Spinal cord (tissue), 9 donors: ENCODE measurements at regions not wholly inside any gene's neighbourhood (a gene's known extent, or its start where the extent isn't known, plus 50 kb on each side); places are given as distances from the start of the nearest gene placed in this dataset.
"Not testable (repeated sequence)": the region's sequence is repeated elsewhere in the genome, so short reads cannot be mapped to it uniquely, and the experiment has no call there.

ENCODE experiments used
- DNase-seq, 6 donors: peaks; one replicate each; pipeline versions ENCODE4 v3.0.0 to v3.0.0-alpha.2; 2013 to 2015; ENCODE audit warnings: low spot score in 6 of 6, low read depth in 4 of 6
- H3K27ac ChIP-seq: one replicate; pipeline ENCODE4 v1.5.1; 2013; ENCODE audit warnings: low read depth, low read length, control low read depth
- H3K27me3 ChIP-seq: one replicate; pipeline ENCODE4 v1.6.1; 2013; ENCODE audit warnings: low read length; ENCODE audit not compliant: control insufficient read depth, insufficient read depth
- H3K36me3 ChIP-seq: one replicate; pipeline ENCODE4 v1.6.1; 2013; ENCODE audit warnings: low read length; ENCODE audit not compliant: control insufficient read depth, insufficient read depth
- H3K4me1 ChIP-seq: one replicate; pipeline ENCODE4 v1.6.1; 2013; ENCODE audit warnings: low read length; ENCODE audit not compliant: control insufficient read depth, insufficient read depth
- H3K4me3 ChIP-seq: one replicate; pipeline ENCODE4 v1.5.1; 2013; ENCODE audit warnings: low read depth, low read length, control low read depth
- H3K9me3 ChIP-seq: one replicate; pipeline ENCODE4 v1.6.1; 2013; ENCODE audit warnings: low read length; ENCODE audit not compliant: control insufficient read depth, insufficient read depth
- WGBS: methylation state at CpG from one replicate; pipeline ENCODE4 v1.1.5; 2013; ENCODE audit warnings: missing lambda C conversion rate; ENCODE audit not compliant: insufficient coverage; 5-methylcytosine and 5-hydroxymethylcytosine counted together
- donor health status: healthy.

GRCh38 chr5:6548756-6549285 lies 84.0 kb downstream of the NSUN2 start:
- H3K9me3 ChIP-seq, result no peaks in the 10 kb centered on the region
- no peak overlapping the region for H3K4me3 ChIP-seq
- no peaks in the 10 kb centered on the region for H3K36me3 ChIP-seq
- peaks cover 2% of the 10 kb centered on the region for H3K27me3 ChIP-seq
- no peak overlapping the region for H3K27ac ChIP-seq
- 55% methylated on average over 5 of the region's 9 CpGs for WGBS
- peak in 1 of 6 donors; percentile 50 for DNase-seq
- peaks cover 4% of the 10 kb centered on the region for H3K4me1 ChIP-seq

DNA sequence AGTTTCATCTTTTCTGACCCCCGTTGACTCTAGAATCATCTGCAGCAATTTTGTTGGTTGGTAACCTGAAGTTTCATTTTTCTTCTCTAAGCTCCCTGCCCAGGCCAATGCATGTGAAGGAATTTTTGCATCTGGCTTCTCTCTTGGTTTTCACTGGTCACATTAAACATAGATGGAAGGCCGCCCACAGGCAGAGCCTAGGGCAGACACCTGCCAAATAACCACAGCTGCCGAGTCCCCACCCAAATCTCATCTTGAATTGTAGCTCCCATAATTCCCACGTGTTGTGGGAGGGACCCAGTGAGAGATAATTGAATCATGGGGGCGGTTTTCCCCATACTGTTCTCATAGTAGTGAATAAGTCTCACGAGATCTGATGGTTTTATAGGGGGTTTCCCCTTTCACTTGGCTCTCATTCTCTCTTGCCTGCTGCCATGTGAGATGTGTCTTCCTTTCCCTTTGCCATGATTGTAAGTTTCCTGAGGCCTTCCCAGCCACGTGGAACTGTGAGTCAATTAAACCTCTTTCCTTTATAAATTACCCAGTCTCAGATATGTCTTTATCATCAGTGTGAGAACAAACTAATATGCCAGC lies 84.8 kb downstream of the NSUN2 start:
- H3K27me3 ChIP-seq, H3K4me3 ChIP-seq, H3K27ac ChIP-seq, H3K4me1 ChIP-seq, H3K9me3 ChIP-seq, DNase-seq, H3K36me3 ChIP-seq: not testable (repeated sequence)
- WGBS, result 78% methylated on average over 1 of the region's 7 CpGs

- Histone ChIP-seq H3K4me1 (peaks cover 4% of the 10 kb centered on the region), H3K27ac (no peak overlapping the region), H3K36me3 (no peaks in the 10 kb centered on the region), H3K27me3 (peaks cover 2% of the 10 kb centered on the region), H3K9me3 (no peaks in the 10 kb centered on the region), H3K4me3 (no peak overlapping the region)
- DNase-seq, result no peak
- WGBS, result 98% methylated on average over 4 of the region's 5 CpGs
These were observed 85.3 kb downstream of the NSUN2 start for GRCh38 chr5:6547498-6547897.

GRCh38 chr5:6545770-6546690 lies 86.8 kb downstream of the NSUN2 start:
- H3K27me3 ChIP-seq, result peaks cover 2% of the 10 kb centered on the region
- H3K9me3 ChIP-seq, result no peaks in the 10 kb centered on the region
- WGBS, result 77% methylated on average over 18 of the region's 24 CpGs
- no peak overlapping the region for H3K27ac ChIP-seq
- H3K4me3 ChIP-seq, result no peak overlapping the region
- H3K36me3 ChIP-seq, result no peaks in the 10 kb centered on the region
- peaks cover 4% of the 10 kb centered on the region for H3K4me1 ChIP-seq
- no peak for DNase-seq

DNA sequence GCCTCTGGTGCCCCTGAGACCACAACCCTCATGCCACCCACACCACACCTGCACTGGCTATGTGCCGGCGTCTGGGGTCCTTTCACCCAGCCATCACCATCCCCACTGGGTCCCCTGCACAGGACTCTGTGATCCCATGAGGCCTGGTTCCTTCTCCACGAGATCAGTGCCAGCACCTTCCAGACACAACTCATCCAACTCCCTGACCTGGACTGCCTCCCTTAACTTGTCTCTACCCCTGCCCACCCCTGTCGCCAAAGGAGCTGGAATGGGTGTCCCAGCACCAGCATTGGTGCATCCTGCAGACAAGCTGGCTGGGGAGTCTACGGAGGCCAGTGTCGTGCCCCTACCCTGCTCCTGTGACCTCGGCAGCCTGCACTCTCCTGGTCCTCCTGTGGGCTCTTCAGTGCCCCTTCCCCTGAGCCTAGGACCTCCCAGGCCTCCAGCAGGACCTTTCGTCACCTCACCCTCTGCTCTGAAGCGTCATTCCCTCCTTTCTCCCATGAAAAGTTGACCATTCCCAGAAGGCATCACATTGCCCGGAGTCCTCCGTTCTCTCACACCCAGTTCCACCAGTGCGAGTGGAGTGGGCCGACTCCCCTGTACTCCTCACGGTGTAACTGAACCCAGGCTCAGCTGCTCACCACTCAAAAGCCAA lies 87.7 kb downstream of the NSUN2 start:
- 83% methylated on average over 12 of the region's 14 CpGs for WGBS
- no peak overlapping the region for H3K27ac ChIP-seq

DNA sequence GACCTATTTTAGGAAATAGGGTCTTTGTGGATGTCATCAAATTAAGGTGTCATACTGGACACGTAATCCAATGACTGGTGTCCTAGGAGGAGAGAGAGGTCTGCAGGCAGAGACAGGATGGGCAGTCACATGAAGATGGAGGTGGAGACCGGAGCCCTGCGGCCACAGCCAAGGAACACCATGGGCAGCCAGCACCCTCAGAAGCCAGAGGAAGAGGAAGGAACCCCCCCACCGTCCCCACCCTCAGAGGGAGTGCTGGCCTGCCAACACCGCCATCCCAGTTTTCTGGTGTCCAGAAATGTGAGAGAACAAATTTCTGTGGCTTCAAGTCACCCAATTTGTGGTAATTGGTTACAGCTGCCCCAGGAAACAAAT lies 88.3 kb downstream of the NSUN2 start:
- H3K36me3 ChIP-seq, result no peaks in the 10 kb centered on the region
- H3K4me3 ChIP-seq, result no peak overlapping the region
- H3K27me3 ChIP-seq, result peaks cover 2% of the 10 kb centered on the region
- no peaks in the 10 kb centered on the region for H3K9me3 ChIP-seq
- WGBS, result 100% methylated on average over 1 of the region's 5 CpGs
- H3K4me1 ChIP-seq, result peaks cover 4% of the 10 kb centered on the region
- no peak for DNase-seq
- H3K27ac ChIP-seq, result no peak overlapping the region

More for the DNA sequence above, 87.7 kb downstream of the NSUN2 start:
- Histone ChIP-seq H3K4me1 (peaks cover 4% of the 10 kb centered on the region), H3K4me3 (no peak overlapping the region), H3K9me3 (no peaks in the 10 kb centered on the region), H3K27me3 (peaks cover 2% of the 10 kb centered on the region), H3K36me3 (no peaks in the 10 kb centered on the region)
- DNase-seq, result no peak
